ENCODE measurements at regions not wholly inside any gene's neighbourhood (a gene's known extent, or its start where the extent isn't known, plus 50 kb on each side); places are given as distances from the start of the nearest gene placed in this dataset.

- TF ChIP-seq REST (IDR thresholded peaks at IDR 0.05; ENCODE audit: insufficient read depth in 1 of 2, low read depth in 2 of 2, low read length in 2 of 2): no peak
- no peak for TF ChIP-seq POLR2AphosphoS5 (IDR thresholded peaks at IDR 0.05; ENCODE audit: low read depth, low read length)
Observed at GRCh38 chr12:13857750-13858149, 123.7 kb downstream of the GRIN2B start.

Measured in PFSK-1 (cell line).